GM12878 (cell line): ENCODE measurements at regions not wholly inside any gene's neighbourhood (a gene's known extent, or its start where the extent isn't known, plus 50 kb on each side); places are given as distances from the start of the nearest gene placed in this dataset.

Experiments used
- ATAC-seq: fragments of 200-7000 bp; cut with Tn5 transposase; 3 replicates; pipeline ENCODE4 v1.9.1; 2020; ENCODE audit warnings: mild to moderate bottlenecking, moderate library complexity
- BruUV-seq: library from RNA; stranded (reverse); fragments of 400-500 nt; replicated peaks from 2 replicates; lab custom pipeline; 2021; lab: Mats Ljungman, UMichigan
- CTCF ChIA-PET: fragments of 300-600 bp; sonication (Branson Sonifier 250); formaldehyde crosslinking; extraction: SDS; loops from one replicate; lab custom pipeline; 2021; ENCODE audit warnings: inconsistent platforms; lab: Yijun Ruan, JAX
- POLR2A ChIA-PET: fragments of 350-600 bp; formaldehyde crosslinking; extraction: SDS; loops from one replicate; lab custom pipeline; 2021; ENCODE audit warnings: inconsistent platforms; lab: Charles Lee
- RAD21 ChIA-PET: fragments of 300-600 bp; sonication (Branson Sonifier 250); formaldehyde crosslinking; loops from one replicate; lab custom pipeline; 2023; ENCODE audit warnings: antibody characterized with exemption; ENCODE audit not compliant: unreplicated experiment; lab: Charles Lee
- SMC1A ChIA-PET: fragments of 300-600 bp; sonication (Branson Sonifier 250); formaldehyde crosslinking; loops from one replicate; lab custom pipeline; 2023; ENCODE audit not compliant: unreplicated experiment, uncharacterized antibody; lab: Charles Lee
- DNase-seq: peaks from one replicate; pipeline ENCODE4 v3.0.0-alpha.2; 2011; ENCODE audit warnings: low read depth, low spot score
- FAIRE-seq: peaks from 3 replicates; lab custom pipeline; 2011; peaks lifted over from hg19 to GRCh38; lab: Jason Lieb, UNC
- H2AFZ ChIP-seq: 2 replicates; pipeline ENCODE4 v1.6.0; 2011; ENCODE audit warnings: low read depth, low read length, control low read depth; ENCODE audit not compliant: control insufficient read depth
- H3K27ac ChIP-seq: 2 replicates; pipeline ENCODE4 v1.5.1; 2011; ENCODE audit warnings: control low read depth; ENCODE audit not compliant: control insufficient read depth, insufficient read depth
- H3K27me3 ChIP-seq, 2 experiments: replicated peaks in 1 of 2; 2 replicates each; pipeline versions ENCODE4 v1.6.0 to v1.6.1; 2011; ENCODE audit warnings: low read length in 1 of 2; ENCODE audit not compliant: control insufficient read depth in 2 of 2, insufficient read depth in 2 of 2
- H3K36me3 ChIP-seq, 2 experiments: 2 replicates each; pipeline ENCODE4 v1.5.1; 2011; ENCODE audit warnings: low read length in 1 of 2; ENCODE audit not compliant: control insufficient read depth in 2 of 2, insufficient read depth in 2 of 2
- H3K4me1 ChIP-seq: 2 replicates; pipeline ENCODE4 v1.6.1; 2011; ENCODE audit warnings: mild to moderate bottlenecking, low read length, moderate library complexity, mixed read lengths; ENCODE audit not compliant: control insufficient read depth, insufficient read depth
- H3K4me2 ChIP-seq: 2 replicates; pipeline ENCODE4 v1.6.0; 2011; ENCODE audit warnings: control low read depth; ENCODE audit not compliant: control insufficient read depth, insufficient read depth
- H3K4me3 ChIP-seq: fragments of 200-600 bp; sonication (generic); 2 replicates; pipeline ENCODE4 v1.5.1; 2016
- H3K79me2 ChIP-seq: 2 replicates; pipeline ENCODE4 v1.6.0; 2011; ENCODE audit warnings: low read length; ENCODE audit not compliant: control insufficient read depth, insufficient read depth
- H3K9ac ChIP-seq: 2 replicates; pipeline ENCODE4 v1.8.0; 2011; ENCODE audit warnings: low read length, control low read depth, mixed read lengths; ENCODE audit not compliant: control insufficient read depth, insufficient read depth
- H3K9me3 ChIP-seq: replicated peaks from 3 replicates; pipeline ENCODE4 v1.5.1; 2011; ENCODE audit warnings: mild to moderate bottlenecking, low read length; ENCODE audit not compliant: control insufficient read depth, insufficient read depth
- H4K20me1 ChIP-seq: 2 replicates; pipeline ENCODE4 v1.6.0; 2011; ENCODE audit not compliant: control insufficient read depth, insufficient read depth
- ASH2L ChIP-seq: fragments of 300-600, 200-600 bp; sonication (generic); IDR thresholded peaks from 2 replicates; pipeline ENCODE4 v1.6.1; 2017; ENCODE audit warnings: low read depth, mild to moderate bottlenecking, borderline replicate concordance
- CREM ChIP-seq: IDR thresholded peaks from 2 replicates; pipeline ENCODE4 v1.6.1; 2014; ENCODE audit warnings: antibody characterized with exemption, low read depth
- CTCF ChIP-seq, 3 experiments: IDR thresholded peaks in 2 of 3; conservative IDR thresholded peaks in 1 of 3; 2 replicates each; pipeline ENCODE4 v1.5.1; 2011; ENCODE audit warnings: low read depth in 3 of 3, low read length in 3 of 3, mild to moderate bottlenecking in 3 of 3, control low read depth in 2 of 3, moderate library complexity in 2 of 3, inconsistent platforms in 1 of 3, mixed read lengths in 1 of 3; ENCODE audit not compliant: control insufficient read depth in 2 of 3, insufficient read depth in 1 of 3; ENCODE audit errors: extremely low read depth in 1 of 3
- IKZF2 ChIP-seq, 2 experiments: fragments of 450-650 bp; IDR thresholded peaks; 2 replicates each; pipeline ENCODE4 v1.6.1; 2017; ENCODE audit warnings: mild to moderate bottlenecking in 2 of 2, moderate library complexity in 2 of 2
- MTA2 ChIP-seq: fragments of 450-650 bp; IDR thresholded peaks from 2 replicates; pipeline ENCODE4 v1.6.1; 2016; ENCODE audit warnings: low read depth, mild to moderate bottlenecking, moderate library complexity
- NFIC ChIP-seq: IDR thresholded peaks from 2 replicates; pipeline ENCODE4 v1.6.1; 2012; ENCODE audit warnings: low read depth, mild to moderate bottlenecking, inconsistent platforms, low read length, moderate library complexity
- PAX8 ChIP-seq: fragments of 450-650 bp; IDR thresholded peaks from 2 replicates; pipeline ENCODE4 v1.6.1; 2017; ENCODE audit warnings: mild to moderate bottlenecking, moderate library complexity
- TCF3 ChIP-seq: IDR thresholded peaks from 2 replicates; pipeline ENCODE4 v1.6.1; 2012; ENCODE audit warnings: low read depth, mild to moderate bottlenecking, low read length, borderline replicate concordance; ENCODE audit not compliant: insufficient read depth
- WGBS: methylation state at CpG from one replicate; pipeline ENCODE4 v1.1.6; 2016; ENCODE audit warnings: low lambda C conversion rate; ENCODE audit not compliant: insufficient replicate concordance, insufficient coverage; ENCODE audit errors: missing lambda C conversion rate; 5-methylcytosine and 5-hydroxymethylcytosine counted together
- in situ Hi-C: fragments of 300-500 bp; cut with MboI; formaldehyde crosslinking; loops from 9 replicates; pipeline ENCODE4 v1.14.3; 2018; ENCODE audit warnings: mixed read lengths
- intact Hi-C: fragments of 100-400 bp; cut with micrococcal nuclease; formaldehyde crosslinking; loops from one replicate; pipeline ENCODE4 v1.14.2; 2022; ENCODE audit not compliant: unreplicated experiment
- TF ChIP-seq, protein P1 (sequence below): fragments of 450-650 bp; IDR thresholded peaks from 2 replicates; pipeline ENCODE4 v1.6.1; 2018; ENCODE audit warnings: borderline replicate concordance, mild to moderate bottlenecking; ENCODE audit not compliant: partially characterized antibody

- Histone ChIP-seq H4K20me1 (no peaks in the 10 kb centered on the region), H3K4me2 (no peak overlapping the region), H3K4me3 (no peak overlapping the region), H3K27me3 (no peaks in the 10 kb centered on the region; a peak in 1 of 4 replicates), H3K27ac (no peak overlapping the region), H3K4me1 (no peaks in the 10 kb centered on the region), H3K9me3 (no peaks in the 10 kb centered on the region; the same call in 2 of the 3 replicates), H3K79me2 (no peaks in the 10 kb centered on the region), H2AFZ (no peak overlapping the region), H3K36me3 (no peaks in the 10 kb centered on the region), H3K9ac (no peak overlapping the region)
- FAIRE-seq (no peak), ATAC-seq (no peak), DNase-seq (no peak)
- TF ChIP-seq CTCF (IDR thresholded peaks at IDR 0.05 in 2 of 3, conservative IDR thresholded peaks at IDR 0.05 in 1 of 3; ENCODE audit: control insufficient read depth in 2 of 3, extremely low read depth in 1 of 3, insufficient read depth in 1 of 3, low read depth in 3 of 3, low read length in 3 of 3): no peak
- TF ChIP-seq IKZF2 (IDR thresholded peaks at IDR 0.05): no peak
- CTCF ChIA-PET: no interaction called here
- RAD21 ChIA-PET: no interaction called here
- BruUV-seq: no TSS peak
- SMC1A ChIA-PET: no interaction called here
- POLR2A ChIA-PET: no interaction called here
- in situ Hi-C loops (no loop called here), intact Hi-C loops (no loop called here)
- WGBS: 49% methylated on average over 4 of the region's 4 CpGs
These were observed 339.2 kb upstream of the TNRC6C start for GRCh38 chr17:77619326-77619725.

GRCh38 chr17:77619851-77620250 is 338.7 kb upstream of the TNRC6C start:
- no TSS peak for BruUV-seq
- H4K20me1 ChIP-seq: no peaks in the 10 kb centered on the region
- ChIA-PET CTCF (no interaction called here), RAD21 (no interaction called here), SMC1A (no interaction called here), POLR2A (no interaction called here)
- no peak overlapping the region for H3K4me3 ChIP-seq
- TF ChIP-seq CREM (no peak), ASH2L (no peak), PAX8 (no peak), NFIC (no peak), MTA2 (no peak), TCF3 (no peak)
- TF ChIP-seq, protein P1, sequence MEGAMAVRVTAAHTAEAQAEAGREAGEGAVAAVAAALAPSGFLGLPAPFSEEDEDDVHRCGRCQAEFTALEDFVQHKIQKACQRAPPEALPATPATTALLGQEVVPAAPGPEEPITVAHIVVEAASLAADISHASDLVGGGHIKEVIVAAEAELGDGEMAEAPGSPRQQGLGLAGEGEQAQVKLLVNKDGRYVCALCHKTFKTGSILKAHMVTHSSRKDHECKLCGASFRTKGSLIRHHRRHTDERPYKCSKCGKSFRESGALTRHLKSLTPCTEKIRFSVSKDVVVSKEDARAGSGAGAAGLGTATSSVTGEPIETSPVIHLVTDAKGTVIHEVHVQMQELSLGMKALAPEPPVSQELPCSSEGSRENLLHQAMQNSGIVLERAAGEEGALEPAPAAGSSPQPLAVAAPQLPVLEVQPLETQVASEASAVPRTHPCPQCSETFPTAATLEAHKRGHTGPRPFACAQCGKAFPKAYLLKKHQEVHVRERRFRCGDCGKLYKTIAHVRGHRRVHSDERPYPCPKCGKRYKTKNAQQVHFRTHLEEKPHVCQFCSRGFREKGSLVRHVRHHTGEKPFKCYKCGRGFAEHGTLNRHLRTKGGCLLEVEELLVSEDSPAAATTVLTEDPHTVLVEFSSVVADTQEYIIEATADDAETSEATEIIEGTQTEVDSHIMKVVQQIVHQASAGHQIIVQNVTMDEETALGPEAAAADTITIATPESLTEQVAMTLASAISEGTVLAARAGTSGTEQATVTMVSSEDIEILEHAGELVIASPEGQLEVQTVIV: no peak
- intact Hi-C loops: no loop called here
- in situ Hi-C loops: no loop called here
- H3K4me2 ChIP-seq: no peak overlapping the region
- H3K9me3 ChIP-seq: no peaks in the 10 kb centered on the region; the same call in 2 of the 3 replicates
- H3K9ac ChIP-seq: no peak overlapping the region
- no peaks in the 10 kb centered on the region for H3K36me3 ChIP-seq
- no peak overlapping the region for H2AFZ ChIP-seq
- H3K27ac ChIP-seq: no peak overlapping the region
- DNase-seq (no peak), FAIRE-seq (no peak), ATAC-seq (no peak)
- no peaks in the 10 kb centered on the region; a peak in 1 of 4 replicates for H3K27me3 ChIP-seq
- H3K4me1 ChIP-seq: no peaks in the 10 kb centered on the region
- WGBS: 33% methylated on average over 5 of the region's 5 CpGs
- H3K79me2 ChIP-seq: no peaks in the 10 kb centered on the region
